NT2/D1 (cell line): ENCODE measurements at regions not wholly inside any gene's neighbourhood (a gene's known extent, or its start where the extent isn't known, plus 50 kb on each side); places are given as distances from the start of the nearest gene placed in this dataset.
"Not testable (repeated sequence)": the region's sequence is repeated elsewhere in the genome, so short reads cannot be mapped to it uniquely, and the experiment has no call there.

ENCODE experiments used
- SUZ12 ChIP-seq: IDR thresholded peaks from 2 replicates; pipeline ENCODE4 v1.6.1; 2011; ENCODE audit not compliant: insufficient read length, insufficient read depth; ENCODE audit errors: extremely low read depth
- YY1 ChIP-seq: IDR thresholded peaks from 2 replicates; pipeline ENCODE4 v1.6.1; 2011; ENCODE audit not compliant: insufficient read length, insufficient read depth

- TF ChIP-seq YY1, SUZ12: not testable (repeated sequence)
Observed at GRCh38 chr17:52597452-52598215, 439.1 kb upstream of the CA10 start.
